Ascending aorta (tissue), 2 donors: ENCODE measurements at regions not wholly inside any gene's neighbourhood (a gene's known extent, or its start where the extent isn't known, plus 50 kb on each side); places are given as distances from the start of the nearest gene placed in this dataset.

Source experiments
- DNase-seq, 2 donors: peaks; one replicate each; pipeline ENCODE4 v3.0.0-alpha.2; 2019; ENCODE audit warnings: low spot score in 2 of 2
- H3K27ac ChIP-seq, 2 donors: fragments of 200-600 bp; sonication (generic); one replicate each; pipeline ENCODE4 v1.5.1; 2016 to 2017; ENCODE audit warnings: mild to moderate bottlenecking in 1 of 2
- H3K27me3 ChIP-seq: fragments of 200-600 bp; sonication (generic); one replicate; pipeline ENCODE4 v1.5.1; 2017
- H3K36me3 ChIP-seq, 2 donors: fragments of 200-600 bp; sonication (generic); one replicate each; pipeline ENCODE4 v1.5.1; 2016
- H3K4me1 ChIP-seq, 2 donors: fragments of 200-600 bp; sonication (generic); one replicate each; pipeline ENCODE4 v1.5.1; 2016 to 2017; ENCODE audit warnings: mild to moderate bottlenecking in 1 of 2
- H3K4me3 ChIP-seq, 2 donors: fragments of 200-600 bp; sonication (generic); one replicate each; pipeline ENCODE4 v1.5.1; 2016 to 2017; ENCODE audit warnings: mild to moderate bottlenecking in 1 of 2
- H3K9me3 ChIP-seq, 2 donors: fragments of 200-600 bp; sonication (generic); one replicate each; pipeline ENCODE4 v1.5.1; 2016
- CTCF ChIP-seq, 3 experiments: fragments of 200-600 bp in 2 of 3; fragments of 450-650 bp in 1 of 3; sonication (generic) in 2 of 3; IDR thresholded peaks; one replicate each; pipeline ENCODE4 v1.5.1; 2016 to 2019; ENCODE audit warnings: antibody characterized with exemption in 3 of 3, mild to moderate bottlenecking in 1 of 3, moderate library complexity in 1 of 3
- intact Hi-C: fragments of 100-400 bp; cut with DNase I; formaldehyde crosslinking; loops from one replicate; pipeline ENCODE4 v1.15.1; 2023

- no peak for DNase-seq
Measured at GRCh38 chr4:10873809-10874208, 189.2 kb upstream of the CLNK start.

GRCh38 chr4:10872833-10873517 is 188.4 kb upstream of the CLNK start:
- intact Hi-C loops = no loop called here
- no peaks in the 10 kb centered on the region for H3K36me3 ChIP-seq
- H3K4me3 ChIP-seq = no peak overlapping the region
- H3K27ac ChIP-seq = no peak overlapping the region
- H3K4me1 ChIP-seq = no peaks in the 10 kb centered on the region
- no peaks in the 10 kb centered on the region for H3K27me3 ChIP-seq
- H3K9me3 ChIP-seq = no peaks in the 10 kb centered on the region
- TF ChIP-seq CTCF (IDR thresholded peaks at IDR 0.05) = no peak
- no peak for DNase-seq

More at GRCh38 chr4:10873809-10874208, 189.2 kb upstream of the CLNK start:
- Histone ChIP-seq H3K27ac (no peak overlapping the region), H3K4me1 (no peaks in the 10 kb centered on the region), H3K36me3 (no peaks in the 10 kb centered on the region), H3K27me3 (no peaks in the 10 kb centered on the region), H3K4me3 (no peak overlapping the region), H3K9me3 (no peaks in the 10 kb centered on the region)
- no peak for TF ChIP-seq CTCF (IDR thresholded peaks at IDR 0.05)
- intact Hi-C loops = no loop called here

- no peak overlapping the region for H3K27ac ChIP-seq
- H3K27me3 ChIP-seq = no peaks in the 10 kb centered on the region
- no peak for TF ChIP-seq CTCF (IDR thresholded peaks at IDR 0.05)
- no peaks in the 10 kb centered on the region for H3K36me3 ChIP-seq
- no peaks in the 10 kb centered on the region for H3K9me3 ChIP-seq
- no peak for DNase-seq
- no peaks in the 10 kb centered on the region for H3K4me1 ChIP-seq
- no peak overlapping the region for H3K4me3 ChIP-seq
- intact Hi-C loops = no loop called here
Measured at GRCh38 chr4:10866666-10867065, 182.1 kb upstream of the CLNK start.

- TF ChIP-seq CTCF (IDR thresholded peaks at IDR 0.05) = no peak
- no peaks in the 10 kb centered on the region for H3K36me3 ChIP-seq
- no peaks in the 10 kb centered on the region for H3K27me3 ChIP-seq
- DNase-seq = no peak
- no peaks in the 10 kb centered on the region for H3K4me1 ChIP-seq
- intact Hi-C loops = no loop called here
- H3K4me3 ChIP-seq = no peak overlapping the region
- H3K27ac ChIP-seq = no peak overlapping the region
- H3K9me3 ChIP-seq = peaks cover 0 to 7% of the 10 kb centered on the region in 2 donors
Measured at GRCh38 chr4:10861036-10861435, 176.5 kb upstream of the CLNK start.

GRCh38 chr4:10856271-10856782 is 171.8 kb upstream of the CLNK start:
- Histone ChIP-seq H3K27ac (no peak overlapping the region), H3K9me3 (peaks cover 0 to 7% of the 10 kb centered on the region in 2 donors)
- no peak for TF ChIP-seq CTCF (IDR thresholded peaks at IDR 0.05)

More at GRCh38 chr4:10856271-10856782, 171.8 kb upstream of the CLNK start:
- no peak for DNase-seq
- intact Hi-C loops = no loop called here
- H3K27me3 ChIP-seq = no peaks in the 10 kb centered on the region
- no peaks in the 10 kb centered on the region for H3K36me3 ChIP-seq
- no peaks in the 10 kb centered on the region for H3K4me1 ChIP-seq
- no peak overlapping the region for H3K4me3 ChIP-seq
